Upper lobe of right lung (tissue), 1 donor: ENCODE measurements at regions not wholly inside any gene's neighbourhood (a gene's known extent, or its start where the extent isn't known, plus 50 kb on each side); places are given as distances from the start of the nearest gene placed in this dataset.

ENCODE experiments used
- ATAC-seq: fragments of 200-7000 bp; cut with Tn5 transposase; one replicate; pipeline ENCODE4 v1.9.1; 2020; ENCODE audit warnings: mild to moderate bottlenecking, moderate library complexity
- DNase-seq: peaks from one replicate; pipeline ENCODE4 v3.0.0-alpha.2; 2020
- H3K27ac ChIP-seq: fragments of 200-600 bp; one replicate; pipeline ENCODE4 v1.8.0; 2022
- H3K27me3 ChIP-seq: fragments of 200-600 bp; one replicate; pipeline ENCODE4 v1.8.0; 2022; ENCODE audit warnings: mild to moderate bottlenecking
- H3K36me3 ChIP-seq: fragments of 200-600 bp; one replicate; pipeline ENCODE4 v1.8.0; 2022
- H3K4me1 ChIP-seq: fragments of 200-600 bp; one replicate; pipeline ENCODE4 v1.8.0; 2022
- H3K4me3 ChIP-seq: fragments of 200-600 bp; one replicate; pipeline ENCODE4 v1.8.0; 2022; ENCODE audit warnings: mild to moderate bottlenecking
- H3K9me3 ChIP-seq: fragments of 200-600 bp; one replicate; pipeline ENCODE4 v1.8.0; 2022
- CTCF ChIP-seq: fragments of 200-600 bp; IDR thresholded peaks from one replicate; pipeline ENCODE4 v1.8.0; 2022; ENCODE audit warnings: antibody characterized with exemption
- intact Hi-C: fragments of 100-400 bp; cut with DNase I; formaldehyde crosslinking; loops from one replicate; pipeline ENCODE4 v1.11.0; 2022
- donor health status: DM: no; HTN: yes; CAD: no; lungs with severe emphysema.

GRCh38 chr5:125583321-125584139 is 837.1 kb upstream of the ZNF608 start:
- Histone ChIP-seq H3K9me3 (no peaks in the 10 kb centered on the region), H3K4me3 (no peak overlapping the region), H3K27ac (no peak overlapping the region), H3K36me3 (no peaks in the 10 kb centered on the region), H3K27me3 (no peaks in the 10 kb centered on the region), H3K4me1 (peaks cover 14% of the 10 kb centered on the region)
- DNase-seq: no peak
- intact Hi-C loops: no loop called here
- TF ChIP-seq CTCF: no peak
- ATAC-seq: no peak

GRCh38 chr5:125584140-125584520 is 837.7 kb upstream of the ZNF608 start:
- Histone ChIP-seq H3K4me3 (no peak overlapping the region), H3K4me1 (peaks cover 14% of the 10 kb centered on the region), H3K27ac (no peak overlapping the region), H3K36me3 (no peaks in the 10 kb centered on the region), H3K9me3 (no peaks in the 10 kb centered on the region), H3K27me3 (no peaks in the 10 kb centered on the region)
- no peak for TF ChIP-seq CTCF
- intact Hi-C loops: no loop called here
- ATAC-seq (no peak), DNase-seq (no peak)

GRCh38 chr5:125587631-125588030 is 835.6 kb upstream of the GRAMD2B start:
- Histone ChIP-seq H3K27ac (no peak overlapping the region), H3K4me3 (no peak overlapping the region), H3K27me3 (no peaks in the 10 kb centered on the region), H3K4me1 (peaks cover 6% of the 10 kb centered on the region), H3K9me3 (no peaks in the 10 kb centered on the region), H3K36me3 (no peaks in the 10 kb centered on the region)
- TF ChIP-seq CTCF: no peak
- ATAC-seq: no peak
- intact Hi-C loops: no loop called here
- DNase-seq: no peak

GRCh38 chr5:125592856-125593255 is 830.4 kb upstream of the GRAMD2B start:
- Histone ChIP-seq H3K4me1 (no peaks in the 10 kb centered on the region), H3K27ac (no peak overlapping the region), H3K9me3 (no peaks in the 10 kb centered on the region), H3K4me3 (no peak overlapping the region), H3K36me3 (no peaks in the 10 kb centered on the region), H3K27me3 (no peaks in the 10 kb centered on the region)
- intact Hi-C loops: no loop called here
- DNase-seq (no peak), ATAC-seq (no peak)
- TF ChIP-seq CTCF: no peak

GRCh38 chr5:125595095-125595494 is 828.1 kb upstream of the GRAMD2B start:
- Histone ChIP-seq H3K36me3 (no peaks in the 10 kb centered on the region), H3K4me3 (no peak overlapping the region), H3K27me3 (no peaks in the 10 kb centered on the region), H3K27ac (no peak overlapping the region), H3K4me1 (no peaks in the 10 kb centered on the region), H3K9me3 (no peaks in the 10 kb centered on the region)
- no peak for TF ChIP-seq CTCF
- DNase-seq (peak; percentile 62), ATAC-seq (peak; percentile 33)
- intact Hi-C loops: no loop called here
